ENCODE measurements at regions not wholly inside any gene's neighbourhood (a gene's known extent, or its start where the extent isn't known, plus 50 kb on each side); places are given as distances from the start of the nearest gene placed in this dataset.
"Not testable (repeated sequence)": the region's sequence is repeated elsewhere in the genome, so short reads cannot be mapped to it uniquely, and the experiment has no call there.

DNA sequence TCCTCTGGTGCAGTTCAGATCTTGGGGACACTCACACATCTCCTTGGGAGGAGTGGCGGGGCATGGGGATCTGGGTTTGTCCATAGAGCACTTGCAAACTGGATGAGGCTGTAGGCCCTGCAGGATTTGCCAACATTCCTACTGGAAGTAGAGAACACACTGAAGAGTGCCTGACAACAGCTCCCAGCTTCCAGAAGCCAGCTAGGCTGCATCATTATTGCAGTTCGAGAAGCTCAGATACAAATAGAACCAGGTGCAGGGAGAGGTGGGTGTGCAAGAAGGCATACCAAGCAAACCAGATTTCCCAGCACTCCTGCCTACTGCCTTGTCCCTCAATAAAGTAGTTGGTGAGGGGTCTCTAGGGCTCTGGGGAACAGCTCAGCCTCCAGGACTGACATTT, 52.5 kb downstream of the RHOB start:
- DNase-seq (ENCODE audit: low read depth), result no peak

DNA sequence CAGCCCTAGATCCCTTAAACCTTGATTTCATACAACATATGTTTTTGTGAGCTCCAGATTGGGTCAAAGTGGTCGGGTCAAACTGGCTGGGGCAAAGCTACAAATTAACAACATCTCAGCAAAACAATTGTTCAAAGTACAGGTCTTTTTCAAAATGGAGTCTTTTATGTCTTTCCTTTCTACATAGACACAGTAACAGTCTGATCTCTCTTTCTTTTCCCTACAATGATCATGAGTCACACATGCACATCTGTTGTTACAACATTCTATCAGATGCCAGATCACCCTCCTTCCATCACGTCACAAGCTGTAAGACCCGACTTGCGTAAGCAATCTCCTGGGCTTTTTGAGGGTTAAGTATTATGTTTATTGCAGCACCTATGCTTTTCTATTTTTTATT, 55.1 kb downstream of the RHOB start:
- DNase-seq (ENCODE audit: low read depth), result peak; percentile 91

GRCh38 chr2:20502496-20502895, 55.6 kb downstream of the RHOB start:
- DNase-seq (ENCODE audit: low read depth), result not testable (repeated sequence)

- DNase-seq (ENCODE audit: low read depth), result no peak
Observed at GRCh38 chr2:20504174-20504573, 57.3 kb downstream of the RHOB start.

DNA sequence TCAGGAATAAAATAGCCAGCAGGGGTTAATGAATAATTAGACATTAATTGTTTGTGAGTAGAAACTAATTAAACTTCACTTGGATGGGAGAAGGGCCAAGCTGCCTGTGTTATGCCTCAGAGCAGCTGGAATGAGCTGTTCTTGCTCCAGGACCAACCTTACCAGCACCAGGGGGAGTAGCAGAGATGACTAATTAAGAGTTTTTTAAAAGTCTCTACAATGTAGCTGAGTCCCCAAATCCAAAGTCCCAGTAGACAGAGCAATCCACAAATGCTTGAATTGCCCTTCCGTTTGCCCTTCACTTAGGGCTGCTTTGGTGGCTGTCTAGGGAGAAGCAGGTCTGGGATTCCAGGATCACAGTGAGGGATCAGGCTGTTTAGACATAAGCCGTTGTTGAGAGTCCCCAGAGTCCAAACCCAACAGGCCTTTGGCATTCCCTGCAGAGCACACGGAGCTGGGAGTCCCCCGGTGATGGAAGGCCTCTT, 59.4 kb downstream of the RHOB start:
- peak; percentile 90 for DNase-seq (ENCODE audit: low read depth)

DNA sequence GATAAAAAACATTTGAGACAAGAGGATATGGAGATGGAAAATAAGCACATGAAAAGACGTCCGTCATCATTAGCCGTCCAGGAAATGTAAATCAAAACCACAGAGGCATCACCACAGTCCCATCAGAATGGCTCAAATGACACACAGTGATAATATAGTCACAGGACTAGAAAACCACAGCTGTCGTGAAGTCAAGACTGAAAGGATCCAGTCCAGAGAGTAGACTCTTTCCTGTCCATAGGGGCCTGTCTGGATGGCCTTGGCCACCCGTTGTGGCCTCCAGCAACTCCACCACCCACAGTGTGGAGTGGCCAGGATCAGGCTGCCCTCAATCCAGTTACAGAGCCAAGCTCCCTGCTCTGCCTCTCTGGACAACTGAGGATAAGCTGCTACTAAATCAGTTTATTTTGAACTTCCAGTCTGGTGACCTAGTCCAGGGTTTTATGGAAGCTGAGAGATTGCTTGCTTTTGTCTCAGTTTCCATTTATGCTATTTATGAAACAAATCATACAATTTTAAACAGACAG, 60.4 kb downstream of the RHOB start:
- no peak for DNase-seq (ENCODE audit: low read depth)

- DNase-seq (ENCODE audit: low read depth), result no peak
Observed at GRCh38 chr2:20507711-20508110, 60.8 kb downstream of the RHOB start.

- no peak for DNase-seq (ENCODE audit: low read depth)
Observed at GRCh38 chr2:20509301-20509769, 62.5 kb downstream of the RHOB start.

DNA sequence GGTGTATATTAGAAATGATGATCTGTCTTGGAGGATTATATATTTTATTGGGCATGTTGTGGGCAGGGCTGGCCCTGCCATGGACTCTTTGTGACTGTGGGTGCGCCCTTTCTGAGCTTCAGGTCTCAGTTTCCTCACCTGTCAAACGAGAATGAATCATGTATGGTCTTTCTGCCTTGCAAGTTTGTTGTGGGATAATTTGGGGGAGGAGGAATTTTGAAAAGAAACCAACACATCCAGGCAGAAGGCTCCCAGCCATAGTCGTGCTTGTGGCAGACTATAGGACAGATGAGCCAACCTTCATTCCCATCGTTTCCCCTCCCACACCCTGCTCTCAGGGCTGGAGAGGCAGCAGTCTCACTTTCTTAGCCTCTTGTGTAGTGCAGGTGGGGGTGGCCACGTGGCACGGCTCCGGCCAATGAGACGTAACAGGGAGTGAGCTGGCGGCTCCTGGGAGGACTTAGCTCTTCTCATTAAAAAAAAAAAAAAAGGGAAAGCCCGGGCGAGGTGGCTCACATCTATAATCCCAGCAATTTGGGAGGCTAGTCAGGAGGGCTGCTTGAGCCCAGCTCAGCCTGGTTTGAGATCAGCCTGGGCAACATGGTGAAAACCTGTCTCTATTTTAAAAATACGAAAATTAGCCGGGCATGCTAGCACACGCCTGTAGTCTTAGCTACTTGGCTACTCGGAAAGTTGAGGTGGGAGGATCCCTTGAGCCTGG, 63.1 kb downstream of the RHOB start:
- peak; percentile 79 for DNase-seq (ENCODE audit: low read depth)

GRCh38 chr2:20511130-20511529, 64.3 kb downstream of the RHOB start:
- DNase-seq (ENCODE audit: low read depth), result no peak

DNA sequence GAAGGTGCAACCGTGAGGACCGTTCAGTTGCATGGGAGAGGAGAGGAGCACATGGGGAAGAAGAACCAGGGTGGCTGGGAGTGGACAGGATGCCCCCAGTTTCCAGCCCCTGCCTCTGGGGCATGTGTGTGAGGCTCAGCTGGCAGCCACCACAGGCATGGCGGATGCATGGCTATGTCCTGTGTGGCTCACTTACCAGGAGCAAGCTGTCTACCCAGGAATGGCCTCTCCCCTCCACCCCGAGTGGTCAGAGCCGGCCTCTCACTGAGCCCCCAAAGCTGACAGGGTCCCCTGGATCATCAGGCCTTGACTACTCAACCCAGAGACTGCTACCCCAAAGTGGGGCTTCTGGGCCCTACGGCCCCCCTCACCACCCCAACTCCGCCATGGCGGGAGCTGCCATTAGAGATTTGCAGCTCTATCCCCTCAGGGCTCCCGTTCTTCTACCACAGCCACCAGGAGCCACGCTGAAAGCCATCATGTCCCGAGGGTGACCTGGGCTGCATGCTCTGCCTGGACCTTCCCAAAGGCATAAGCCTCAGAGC, 65.3 kb downstream of the RHOB start:
- DNase-seq (ENCODE audit: low read depth), result no peak

DNA sequence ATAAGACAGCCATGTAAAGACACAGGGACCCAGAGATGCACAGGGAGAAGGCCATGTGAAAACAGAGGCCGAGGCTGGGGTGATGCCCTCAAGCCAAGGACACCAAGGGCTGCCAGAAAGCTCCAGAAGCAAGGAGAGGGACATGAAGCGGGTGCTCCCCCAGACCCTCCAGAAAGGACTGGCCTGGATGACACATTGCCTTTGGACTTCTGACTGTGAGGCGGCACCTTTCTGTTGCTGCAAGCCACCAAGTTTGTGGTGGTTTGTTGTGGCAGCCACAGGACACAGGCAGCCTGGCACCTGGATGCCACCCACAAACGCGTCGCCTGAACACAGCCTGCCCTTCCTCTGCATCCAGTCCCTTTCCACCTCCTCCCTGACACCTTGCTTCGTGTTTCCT, 67.1 kb downstream of the RHOB start:
- no peak for DNase-seq (ENCODE audit: low read depth)

DNA sequence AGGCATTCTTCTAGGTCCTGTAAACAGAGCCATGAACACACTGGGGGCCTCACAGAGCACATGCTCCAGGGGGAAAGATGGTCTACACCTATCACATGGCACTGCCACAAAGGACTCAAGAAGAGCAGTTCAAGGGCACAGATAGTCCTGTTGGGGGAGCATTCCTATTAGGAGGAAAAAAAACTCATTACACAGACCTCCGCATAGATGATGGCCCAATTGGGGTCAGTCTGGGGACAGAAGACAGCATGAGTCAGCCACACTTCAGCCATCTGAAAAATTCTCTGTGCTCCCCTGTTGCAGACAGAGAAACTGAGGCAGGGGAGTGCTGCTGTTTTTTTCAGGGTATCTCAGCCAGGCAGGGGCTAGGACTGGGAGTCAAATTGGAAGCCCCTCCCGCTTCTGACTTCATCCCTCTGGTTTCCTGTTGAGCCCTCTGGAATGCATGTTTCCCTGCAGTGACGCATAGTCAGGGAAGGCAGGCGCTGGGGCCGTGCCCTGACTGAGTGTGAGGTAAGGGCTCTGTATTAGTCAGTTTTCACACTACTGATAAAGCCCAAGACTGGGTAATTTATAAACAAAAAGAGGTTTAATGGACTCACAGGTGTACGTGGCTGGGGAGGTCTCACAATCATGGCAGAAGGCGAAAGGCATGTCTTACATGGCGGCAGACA, 67.9 kb downstream of the RHOB start:
- peak; percentile 96 for DNase-seq (ENCODE audit: low read depth)

- no peak for DNase-seq (ENCODE audit: low read depth)
Observed at GRCh38 chr2:20515290-20516220, 68.7 kb downstream of the RHOB start.

- no peak for DNase-seq (ENCODE audit: low read depth)
Observed at GRCh38 chr2:20516291-20516645, 69.4 kb downstream of the RHOB start.

DNA sequence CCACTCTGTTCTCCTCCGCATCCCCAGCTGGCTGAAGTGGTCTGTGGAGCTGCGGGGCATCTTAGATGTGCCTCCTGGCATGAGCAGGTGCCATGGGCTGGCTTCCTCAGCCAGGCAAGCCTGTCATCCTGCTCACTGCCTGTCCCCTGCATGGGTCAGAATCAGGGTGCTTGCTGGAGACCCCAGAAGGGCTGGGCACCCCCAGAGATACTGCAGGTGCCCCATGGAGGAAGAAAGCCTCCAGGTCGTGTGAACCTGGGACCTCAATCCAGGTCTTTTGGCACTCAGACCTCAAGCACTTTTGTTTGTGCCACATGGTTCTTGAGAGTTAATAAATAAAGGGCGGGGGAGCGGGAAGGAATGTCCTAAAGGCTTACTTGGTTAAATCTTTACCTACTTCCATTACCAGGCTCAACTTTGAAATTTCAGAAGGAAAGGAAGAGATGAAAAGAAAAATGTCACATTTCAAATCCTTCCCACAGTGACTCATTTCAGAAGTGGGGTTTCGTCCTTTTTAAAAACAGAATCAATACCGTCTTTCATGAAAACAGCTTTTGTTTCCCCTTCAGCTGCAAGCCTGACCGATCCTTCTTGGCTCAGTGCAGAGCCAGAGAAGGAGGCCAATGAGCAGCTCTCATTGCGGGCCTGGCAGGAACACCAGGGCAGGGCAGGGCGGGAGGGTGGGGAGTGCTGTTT, 69.9 kb downstream of the RHOB start:
- peak; percentile 96 for DNase-seq (ENCODE audit: low read depth)

DNA sequence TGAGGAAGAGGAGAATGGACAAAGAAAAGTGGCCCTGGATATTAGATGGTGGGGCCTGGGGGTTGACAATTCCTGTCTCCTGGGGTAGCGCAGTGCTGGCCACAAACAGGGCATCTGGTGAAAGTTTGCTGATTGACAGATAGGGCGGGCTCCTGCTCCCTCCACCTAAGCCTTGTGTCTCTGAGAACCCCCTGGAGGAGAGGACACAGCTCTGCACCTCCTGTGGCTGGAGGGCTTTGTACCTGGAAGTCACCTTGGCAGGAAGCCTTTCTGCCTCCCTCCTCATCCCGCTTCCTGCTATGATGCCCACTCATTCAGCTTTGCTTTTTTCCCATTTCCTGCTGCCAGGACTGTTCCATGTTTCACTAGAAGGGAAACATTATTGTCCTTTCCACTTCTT, 72.4 kb downstream of the RHOB start:
- no peak for DNase-seq (ENCODE audit: low read depth)

DNA sequence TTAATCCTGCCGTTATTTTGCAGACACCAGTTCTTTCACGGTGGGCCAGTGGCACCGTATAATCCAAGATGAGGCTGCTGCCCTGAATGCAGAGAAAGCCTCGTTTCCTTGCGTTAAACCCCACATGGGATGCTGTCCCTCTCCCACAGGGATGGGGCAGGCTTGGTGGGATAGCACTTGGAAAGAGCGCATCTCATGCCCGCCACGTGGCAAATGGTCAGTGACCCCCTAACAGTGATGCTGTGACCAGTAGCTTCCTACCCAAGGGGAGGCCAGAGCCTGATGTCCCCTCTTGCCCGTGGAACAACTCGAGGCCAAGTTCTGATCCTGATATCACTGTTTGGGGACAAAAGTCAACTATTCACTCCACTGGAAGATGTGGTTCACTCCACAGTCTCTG, 73.3 kb downstream of the RHOB start:
- DNase-seq (ENCODE audit: low read depth), result no peak

DNA sequence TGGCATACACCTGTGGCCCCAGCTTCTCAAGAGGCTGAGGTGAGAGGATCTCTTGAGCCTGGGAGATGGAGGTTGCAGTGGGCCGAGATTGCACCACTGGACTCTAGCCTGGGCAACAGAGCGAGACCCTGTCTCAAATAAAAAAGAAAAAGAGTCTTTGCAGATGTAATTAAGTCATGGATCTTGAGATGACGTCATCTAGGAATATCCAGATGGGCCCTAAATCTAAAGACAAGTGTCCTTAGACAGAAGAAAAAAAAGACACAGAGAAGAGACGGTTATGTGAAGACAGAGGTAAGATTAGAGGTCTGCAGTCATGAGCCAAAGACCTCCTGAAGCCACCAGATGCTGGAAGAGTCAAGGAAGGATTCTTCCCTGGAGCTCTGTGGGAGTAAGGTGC, 74.3 kb downstream of the RHOB start:
- no peak for DNase-seq (ENCODE audit: low read depth)

DNA sequence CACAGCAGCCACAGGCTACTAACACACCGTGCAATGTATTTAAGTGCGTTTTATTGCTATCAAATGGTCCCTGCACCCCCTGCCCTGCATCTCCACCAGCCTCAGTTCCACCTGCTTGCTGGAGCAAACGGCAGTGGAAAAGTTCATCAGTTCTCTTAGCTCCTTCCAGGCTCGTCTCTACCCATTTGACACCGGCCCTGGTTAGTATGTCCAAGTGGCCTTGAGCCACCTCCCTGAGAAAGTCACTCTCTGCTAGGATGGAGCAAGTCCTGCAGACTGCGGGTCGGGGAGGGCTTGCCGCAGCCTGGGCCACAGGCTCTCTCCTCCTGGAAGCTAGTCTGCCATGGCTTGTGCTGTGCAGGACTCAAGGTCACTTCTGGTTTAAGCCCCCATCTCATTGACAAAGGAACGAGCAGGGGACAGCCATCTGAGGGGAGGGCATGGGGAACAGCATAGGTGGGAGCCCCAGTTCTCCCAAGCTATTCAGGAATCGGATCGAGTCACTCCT, 74.9 kb downstream of the RHOB start:
- DNase-seq (ENCODE audit: low read depth), result no peak

Measured in renal cortical epithelial cell (primary cell).